ENCODE measurements at regions not wholly inside any gene's neighbourhood (a gene's known extent, or its start where the extent isn't known, plus 50 kb on each side); places are given as distances from the start of the nearest gene placed in this dataset.

- no peak overlapping the region for H3K9ac ChIP-seq (ENCODE audit: insufficient read length, low read depth)
- DNase-seq (ENCODE audit: low read depth, low spot score): no peak
- peaks cover 8% of the 10 kb centered on the region; the same call in 1 of the 2 replicates for H3K9me3 ChIP-seq (ENCODE audit: insufficient read depth, low read length)
- no peak overlapping the region for H3K4me3 ChIP-seq (ENCODE audit: insufficient read length, low read depth)
- TF ChIP-seq ZNF274 (IDR thresholded peaks at IDR 0.05; ENCODE audit: low read depth, low read length): no peak
- no peak for TF ChIP-seq SUZ12 (IDR thresholded peaks at IDR 0.05; ENCODE audit: extremely low read depth, insufficient read depth, insufficient read length)
- no peak for TF ChIP-seq YY1 (IDR thresholded peaks at IDR 0.05; ENCODE audit: insufficient read depth, insufficient read length)
- H3K27me3 ChIP-seq (ENCODE audit: insufficient read depth, insufficient read length): no peaks in the 10 kb centered on the region
- no peaks in the 10 kb centered on the region for H3K36me3 ChIP-seq (ENCODE audit: insufficient read depth, insufficient read length, low read length)
- no peaks in the 10 kb centered on the region for H3K4me1 ChIP-seq (ENCODE audit: insufficient read depth, insufficient read length)
Measured at GRCh38 chr2:4130651-4131050, 427.3 kb downstream of the DCDC2C start.

DNA sequence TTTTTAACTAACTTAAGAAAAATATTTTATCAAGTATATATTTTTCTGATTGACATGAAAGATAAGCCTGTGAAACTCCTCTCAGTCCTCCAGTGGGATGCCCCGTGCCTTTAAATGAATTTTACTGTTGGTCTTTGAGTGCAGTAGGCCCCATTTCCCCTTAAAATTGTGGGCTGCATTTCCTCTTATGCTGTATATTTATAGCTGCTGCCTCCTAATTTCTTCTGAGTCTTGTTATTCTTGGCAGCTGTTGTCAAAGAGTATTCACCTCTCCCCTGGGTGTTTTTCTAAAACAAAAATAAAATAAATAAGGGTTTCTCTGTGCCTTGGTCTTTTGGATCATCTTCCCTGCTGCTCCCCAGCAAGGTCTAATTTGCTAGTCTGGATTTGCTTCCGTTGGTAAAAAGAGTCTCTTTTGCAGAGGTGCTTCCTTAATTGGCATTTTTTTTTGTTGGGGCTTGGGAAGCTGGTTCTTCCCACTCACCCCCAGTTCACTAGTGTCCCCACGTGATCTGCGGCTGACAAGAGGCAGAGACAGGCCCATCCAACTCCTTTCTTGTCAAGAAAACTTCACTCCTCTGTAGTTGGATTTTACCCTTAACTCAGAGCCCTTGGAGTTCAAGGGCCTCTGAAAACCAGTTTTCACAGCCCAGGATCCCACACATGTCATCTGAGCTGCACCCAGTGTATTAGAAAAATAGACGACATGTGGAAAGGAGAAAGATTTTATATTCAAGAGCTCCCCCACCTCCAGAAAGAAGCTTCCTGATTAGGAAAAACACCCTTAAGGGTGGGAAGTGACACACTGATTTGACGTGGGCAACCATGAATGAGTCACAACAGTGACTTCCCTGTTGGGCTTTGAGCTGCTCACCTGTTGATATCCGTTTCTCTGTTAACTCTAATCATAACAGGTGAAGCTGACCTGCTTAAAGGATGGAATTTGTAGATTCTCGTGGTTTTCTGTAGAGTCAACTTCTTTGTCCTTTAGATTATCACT lies 431.5 kb downstream of the DCDC2C start:
- Histone ChIP-seq H3K9ac (ENCODE audit: insufficient read length, low read depth) (no peak overlapping the region), H3K9me3 (ENCODE audit: insufficient read depth, low read length) (peaks cover 8% of the 10 kb centered on the region; the same call in 1 of the 2 replicates), H3K4me1 (ENCODE audit: insufficient read depth, insufficient read length) (no peaks in the 10 kb centered on the region), H3K4me3 (ENCODE audit: insufficient read length, low read depth) (no peak overlapping the region), H3K36me3 (ENCODE audit: insufficient read depth, insufficient read length, low read length) (no peaks in the 10 kb centered on the region), H3K27me3 (ENCODE audit: insufficient read depth, insufficient read length) (no peaks in the 10 kb centered on the region)
- no peak for TF ChIP-seq YY1 (IDR thresholded peaks at IDR 0.05; ENCODE audit: insufficient read depth, insufficient read length)
- TF ChIP-seq ZNF274 (IDR thresholded peaks at IDR 0.05; ENCODE audit: low read depth, low read length): no peak
- TF ChIP-seq SUZ12 (IDR thresholded peaks at IDR 0.05; ENCODE audit: extremely low read depth, insufficient read depth, insufficient read length): no peak
- no peak for DNase-seq (ENCODE audit: low read depth, low spot score)

- Histone ChIP-seq H3K4me1 (ENCODE audit: insufficient read depth, insufficient read length) (no peaks in the 10 kb centered on the region), H3K4me3 (ENCODE audit: insufficient read length, low read depth) (no peak overlapping the region), H3K27me3 (ENCODE audit: insufficient read depth, insufficient read length) (no peaks in the 10 kb centered on the region), H3K9me3 (ENCODE audit: insufficient read depth, low read length) (peaks cover 8% of the 10 kb centered on the region; the same call in 1 of the 2 replicates), H3K36me3 (ENCODE audit: insufficient read depth, insufficient read length, low read length) (no peaks in the 10 kb centered on the region), H3K9ac (ENCODE audit: insufficient read length, low read depth) (no peak overlapping the region)
- no peak for DNase-seq (ENCODE audit: low read depth, low spot score)
- TF ChIP-seq SUZ12 (IDR thresholded peaks at IDR 0.05; ENCODE audit: extremely low read depth, insufficient read depth, insufficient read length): no peak
Measured at GRCh38 chr2:4135765-4136164, 432.4 kb downstream of the DCDC2C start.

DNA sequence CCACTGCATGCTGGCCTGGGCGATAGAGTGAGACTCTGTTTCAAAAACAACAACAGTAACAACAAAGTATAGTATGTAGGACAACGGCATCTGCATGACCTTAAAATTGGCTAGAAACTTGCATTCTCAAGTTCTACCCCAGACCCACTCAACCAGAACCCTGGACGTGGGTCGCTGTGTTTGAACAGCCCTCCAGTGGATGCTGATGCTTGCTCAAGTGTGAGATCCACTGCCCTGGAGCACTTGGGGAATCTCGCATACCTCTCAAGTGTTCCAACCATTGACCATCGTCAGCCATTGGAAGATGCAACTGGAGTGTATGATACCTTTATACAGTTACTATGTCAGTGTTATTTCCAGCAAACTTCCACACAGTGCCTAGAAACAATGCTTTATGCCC lies 435.9 kb downstream of the DCDC2C start:
- Histone ChIP-seq H3K9me3 (ENCODE audit: insufficient read depth, low read length) (no peaks in the 10 kb centered on the region), H3K27me3 (ENCODE audit: insufficient read depth, insufficient read length) (no peaks in the 10 kb centered on the region), H3K4me1 (ENCODE audit: insufficient read depth, insufficient read length) (no peaks in the 10 kb centered on the region), H3K9ac (ENCODE audit: insufficient read length, low read depth) (no peak overlapping the region), H3K4me3 (ENCODE audit: insufficient read length, low read depth) (no peak overlapping the region), H3K36me3 (ENCODE audit: insufficient read depth, insufficient read length, low read length) (no peaks in the 10 kb centered on the region)
- DNase-seq (ENCODE audit: low read depth, low spot score): no peak
- TF ChIP-seq YY1 (IDR thresholded peaks at IDR 0.05; ENCODE audit: insufficient read depth, insufficient read length): no peak
- TF ChIP-seq SUZ12 (IDR thresholded peaks at IDR 0.05; ENCODE audit: extremely low read depth, insufficient read depth, insufficient read length): no peak

DNA sequence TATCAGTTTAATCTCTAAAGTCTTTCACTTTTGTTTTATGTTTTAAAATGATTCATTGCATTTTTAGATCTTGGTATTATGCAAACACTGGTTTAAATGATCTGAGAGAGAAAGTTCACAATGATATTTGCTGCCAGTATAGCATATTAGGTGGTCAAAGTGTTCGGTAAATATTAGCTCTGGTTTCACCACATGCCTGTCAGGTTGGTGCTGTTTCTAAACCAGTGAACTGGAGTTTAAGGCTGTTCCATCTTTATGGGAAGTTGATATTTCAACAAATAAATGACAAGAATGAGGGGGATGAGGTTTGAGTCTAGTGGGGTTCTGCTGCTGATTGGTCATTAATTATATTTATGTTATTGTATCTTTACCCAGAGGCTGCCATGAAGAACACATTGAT lies 436.4 kb downstream of the DCDC2C start:
- H3K9ac ChIP-seq (ENCODE audit: insufficient read length, low read depth): no peak overlapping the region
- H3K9me3 ChIP-seq (ENCODE audit: insufficient read depth, low read length): no peaks in the 10 kb centered on the region
- no peak for TF ChIP-seq YY1 (IDR thresholded peaks at IDR 0.05; ENCODE audit: insufficient read depth, insufficient read length)
- TF ChIP-seq ZNF274 (IDR thresholded peaks at IDR 0.05; ENCODE audit: low read depth, low read length): no peak
- TF ChIP-seq SUZ12 (IDR thresholded peaks at IDR 0.05; ENCODE audit: extremely low read depth, insufficient read depth, insufficient read length): no peak
- no peak overlapping the region for H3K4me3 ChIP-seq (ENCODE audit: insufficient read length, low read depth)
- no peaks in the 10 kb centered on the region for H3K27me3 ChIP-seq (ENCODE audit: insufficient read depth, insufficient read length)
- no peaks in the 10 kb centered on the region for H3K4me1 ChIP-seq (ENCODE audit: insufficient read depth, insufficient read length)
- no peak for DNase-seq (ENCODE audit: low read depth, low spot score)
- no peaks in the 10 kb centered on the region for H3K36me3 ChIP-seq (ENCODE audit: insufficient read depth, insufficient read length, low read length)

GRCh38 chr2:4140281-4140970 lies 437.1 kb downstream of the DCDC2C start:
- Histone ChIP-seq H3K36me3 (ENCODE audit: insufficient read depth, insufficient read length, low read length) (no peaks in the 10 kb centered on the region), H3K9me3 (ENCODE audit: insufficient read depth, low read length) (no peaks in the 10 kb centered on the region), H3K27me3 (ENCODE audit: insufficient read depth, insufficient read length) (no peaks in the 10 kb centered on the region), H3K4me3 (ENCODE audit: insufficient read length, low read depth) (no peak overlapping the region), H3K4me1 (ENCODE audit: insufficient read depth, insufficient read length) (no peaks in the 10 kb centered on the region), H3K9ac (ENCODE audit: insufficient read length, low read depth) (no peak overlapping the region)
- DNase-seq (ENCODE audit: low read depth, low spot score): no peak
- no peak for TF ChIP-seq YY1 (IDR thresholded peaks at IDR 0.05; ENCODE audit: insufficient read depth, insufficient read length)
- TF ChIP-seq SUZ12 (IDR thresholded peaks at IDR 0.05; ENCODE audit: extremely low read depth, insufficient read depth, insufficient read length): no peak
- TF ChIP-seq ZNF274 (IDR thresholded peaks at IDR 0.05; ENCODE audit: low read depth, low read length): no peak

DNA sequence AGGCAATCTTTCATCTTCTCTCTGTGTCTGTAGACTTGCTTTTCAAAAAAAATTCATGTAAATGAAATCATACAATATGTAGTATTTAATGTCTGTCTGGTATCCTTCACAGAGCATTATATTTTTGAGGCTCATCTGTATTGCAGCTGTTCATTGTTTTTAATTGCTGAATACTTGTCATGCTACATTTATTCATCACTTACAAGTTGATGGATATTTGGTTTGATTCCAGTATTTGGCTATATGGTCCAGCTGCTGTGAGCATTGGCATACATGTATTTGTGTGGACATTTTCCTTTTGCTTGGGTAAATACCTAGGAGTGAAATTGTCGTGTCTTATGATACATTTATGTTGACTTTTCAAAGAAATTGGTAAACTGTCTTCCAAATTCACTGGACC lies 441.4 kb downstream of the DCDC2C start:
- H3K36me3 ChIP-seq (ENCODE audit: insufficient read depth, insufficient read length, low read length): no peaks in the 10 kb centered on the region
- H3K4me1 ChIP-seq (ENCODE audit: insufficient read depth, insufficient read length): no peaks in the 10 kb centered on the region
- H3K27me3 ChIP-seq (ENCODE audit: insufficient read depth, insufficient read length): no peaks in the 10 kb centered on the region
- H3K9me3 ChIP-seq (ENCODE audit: insufficient read depth, low read length): no peaks in the 10 kb centered on the region
- H3K9ac ChIP-seq (ENCODE audit: insufficient read length, low read depth): no peak overlapping the region
- DNase-seq (ENCODE audit: low read depth, low spot score): no peak
- TF ChIP-seq SUZ12 (IDR thresholded peaks at IDR 0.05; ENCODE audit: extremely low read depth, insufficient read depth, insufficient read length) (no peak), YY1 (IDR thresholded peaks at IDR 0.05; ENCODE audit: insufficient read depth, insufficient read length) (no peak), ZNF274 (IDR thresholded peaks at IDR 0.05; ENCODE audit: low read depth, low read length) (no peak)
- no peak overlapping the region for H3K4me3 ChIP-seq (ENCODE audit: insufficient read length, low read depth)
